ENCODE measurements at regions not wholly inside any gene's neighbourhood (a gene's known extent, or its start where the extent isn't known, plus 50 kb on each side); places are given as distances from the start of the nearest gene placed in this dataset.
A peak's percentile ranks its signal among the peaks of the same experiment; 100 is the strongest.
"Not testable (repeated sequence)": the region's sequence is repeated elsewhere in the genome, so short reads cannot be mapped to it uniquely, and the experiment has no call there.

- DNase-seq, result no peak
Measured at GRCh38 chr12:42749239-42749638, 159.7 kb upstream of the PRICKLE1 start.

- DNase-seq, result no peak
Measured at GRCh38 chr12:42744539-42745182, 155.1 kb upstream of the PRICKLE1 start.

- DNase-seq, result no peak
Measured at GRCh38 chr12:42742716-42743115, 153.2 kb upstream of the PRICKLE1 start.

- DNase-seq, result no peak
Measured at GRCh38 chr12:42741771-42742510, 152.4 kb upstream of the PRICKLE1 start.

GRCh38 chr12:42741091-42741490 is 151.5 kb upstream of the PRICKLE1 start:
- no peak for DNase-seq

GRCh38 chr12:42737398-42737797 is 147.9 kb upstream of the PRICKLE1 start:
- no peak for DNase-seq

- DNase-seq, result no peak
Measured at GRCh38 chr12:42735861-42736361, 146.4 kb upstream of the PRICKLE1 start.

- no peak for DNase-seq
Measured at GRCh38 chr12:42733911-42734310, 144.4 kb upstream of the PRICKLE1 start.

- no peak for DNase-seq
Measured at GRCh38 chr12:42732908-42733411, 143.4 kb upstream of the PRICKLE1 start.

- DNase-seq, result no peak
Measured at GRCh38 chr12:42730291-42730690, 140.7 kb upstream of the PRICKLE1 start.

GRCh38 chr12:42729535-42729900 is 140.0 kb upstream of the PRICKLE1 start:
- no peak for DNase-seq

- no peak for DNase-seq
Measured at GRCh38 chr12:42728770-42729534, 139.4 kb upstream of the PRICKLE1 start.

GRCh38 chr12:42728287-42728686 is 138.7 kb upstream of the PRICKLE1 start:
- DNase-seq, result no peak

GRCh38 chr12:42725809-42726208 is 136.3 kb upstream of the PRICKLE1 start:
- DNase-seq, result no peak

- DNase-seq, result peak; percentile 1
Measured at GRCh38 chr12:42716491-42716891, 126.9 kb upstream of the PRICKLE1 start.

- DNase-seq, result not testable (repeated sequence)
Measured at GRCh38 chr12:42713566-42713965, 124.0 kb upstream of the PRICKLE1 start.

GRCh38 chr12:42708374-42708773 is 118.8 kb upstream of the PRICKLE1 start:
- not testable (repeated sequence) for DNase-seq

- DNase-seq, result no peak
Measured at GRCh38 chr12:42707312-42708226, 118.0 kb upstream of the PRICKLE1 start.

GRCh38 chr12:42706321-42706720 is 116.8 kb upstream of the PRICKLE1 start:
- no peak for DNase-seq

- DNase-seq, result no peak
Measured at GRCh38 chr12:42705863-42706262, 116.3 kb upstream of the PRICKLE1 start.

- no peak for DNase-seq
Measured at GRCh38 chr12:42704810-42705401, 115.4 kb upstream of the PRICKLE1 start.

GRCh38 chr12:42704340-42704739 is 114.8 kb upstream of the PRICKLE1 start:
- no peak for DNase-seq
